Activated CD4-positive, CD25-positive, alpha-beta regulatory T cell treated with anti-CD3 and anti-CD28 coated beads, Interleukin-2, amount 50 U/mL, for 16 hours (primary cell): ENCODE measurements at regions not wholly inside any gene's neighbourhood (a gene's known extent, or its start where the extent isn't known, plus 50 kb on each side); places are given as distances from the start of the nearest gene placed in this dataset.
"Not testable (repeated sequence)": the region's sequence is repeated elsewhere in the genome, so short reads cannot be mapped to it uniquely, and the experiment has no call there.

Experiments used
- DNase-seq: peaks from one replicate; pipeline ENCODE4 v3.0.0-alpha.2; 2020; ENCODE audit warnings: low read depth, low spot score

- no peak for DNase-seq
Measured at GRCh38 chr15:93954985-93955571, 276.3 kb upstream of the MCTP2 start.

GRCh38 chr15:93948726-93949125, 282.6 kb upstream of the MCTP2 start:
- DNase-seq, result no peak

GRCh38 chr15:93943586-93943985, 287.8 kb upstream of the MCTP2 start:
- DNase-seq, result no peak

- DNase-seq, result no peak
Measured at GRCh38 chr15:93942269-93942694, 289.1 kb upstream of the MCTP2 start.

- DNase-seq, result no peak
Measured at GRCh38 chr15:93941697-93942096, 289.7 kb upstream of the MCTP2 start.

- DNase-seq, result no peak
Measured at GRCh38 chr15:93940226-93940625, 291.1 kb upstream of the MCTP2 start.

- no peak for DNase-seq
Measured at GRCh38 chr15:93932164-93932776, 299.1 kb upstream of the MCTP2 start.

- no peak for DNase-seq
Measured at GRCh38 chr15:93929375-93930094, 301.8 kb upstream of the MCTP2 start.

GRCh38 chr15:93920204-93920603, 311.2 kb upstream of the MCTP2 start:
- DNase-seq, result no peak

GRCh38 chr15:93918801-93919200, 312.6 kb upstream of the MCTP2 start:
- DNase-seq, result not testable (repeated sequence)

- no peak for DNase-seq
Measured at GRCh38 chr15:93917181-93917580, 314.2 kb upstream of the MCTP2 start.

- DNase-seq, result no peak
Measured at GRCh38 chr15:93913871-93914270, 317.5 kb upstream of the MCTP2 start.

- DNase-seq, result no peak
Measured at GRCh38 chr15:93913310-93913709, 318.1 kb upstream of the MCTP2 start.

GRCh38 chr15:93900476-93901400, 330.6 kb upstream of the MCTP2 start:
- DNase-seq, result no peak

GRCh38 chr15:93899817-93900216, 331.5 kb upstream of the MCTP2 start:
- no peak for DNase-seq

- DNase-seq, result no peak
Measured at GRCh38 chr15:93897377-93897776, 334.0 kb upstream of the MCTP2 start.

- DNase-seq, result no peak
Measured at GRCh38 chr15:93895976-93896770, 335.2 kb upstream of the MCTP2 start.

GRCh38 chr15:93894438-93895036, 336.8 kb upstream of the MCTP2 start:
- no peak for DNase-seq

- no peak for DNase-seq
Measured at GRCh38 chr15:93887151-93887550, 344.2 kb upstream of the MCTP2 start.

GRCh38 chr15:93882779-93883178, 348.6 kb upstream of the MCTP2 start:
- DNase-seq, result no peak

GRCh38 chr15:93882141-93882540, 349.2 kb upstream of the MCTP2 start:
- DNase-seq, result no peak
